D721Med (cell line): ENCODE measurements at regions not wholly inside any gene's neighbourhood (a gene's known extent, or its start where the extent isn't known, plus 50 kb on each side); places are given as distances from the start of the nearest gene placed in this dataset.
A peak's percentile ranks its signal among the peaks of the same experiment; 100 is the strongest.

ENCODE experiments used
- DNase-seq: peaks from one replicate; pipeline ENCODE4 v3.0.0; 2011; ENCODE audit warnings: low spot score; ENCODE audit not compliant: insufficient read length
- FAIRE-seq: peaks from 2 replicates; lab custom pipeline; 2011; peaks lifted over from hg19 to GRCh38; lab: Jason Lieb, UNC
- TF ChIP-seq, protein P1 (sequence below): IDR thresholded peaks from 2 replicates; pipeline ENCODE4 v1.5.1; 2012; ENCODE audit warnings: mild to moderate bottlenecking, control low read depth; ENCODE audit not compliant: insufficient read depth; ENCODE audit errors: missing control alignments

DNA sequence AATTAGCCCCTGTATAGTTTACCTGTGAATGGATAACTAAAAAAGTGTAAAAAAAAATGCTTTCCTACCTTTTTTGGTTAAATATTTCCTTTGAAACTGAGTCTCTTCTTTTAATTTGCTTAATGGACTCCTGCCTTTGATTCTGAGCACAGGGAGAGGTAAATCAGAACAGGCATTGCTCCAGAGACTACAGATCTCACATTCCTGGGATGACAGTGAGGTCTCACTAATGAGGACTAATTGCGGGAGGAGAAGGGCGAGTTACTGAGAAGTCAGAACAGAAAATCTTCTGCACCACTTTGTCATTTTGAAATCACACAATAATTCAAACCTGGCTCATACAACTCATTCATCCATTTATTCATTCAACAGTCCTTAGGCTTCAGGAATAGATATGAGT lies 437.0 kb upstream of the ASIC2 start:
- TF ChIP-seq, protein P1, sequence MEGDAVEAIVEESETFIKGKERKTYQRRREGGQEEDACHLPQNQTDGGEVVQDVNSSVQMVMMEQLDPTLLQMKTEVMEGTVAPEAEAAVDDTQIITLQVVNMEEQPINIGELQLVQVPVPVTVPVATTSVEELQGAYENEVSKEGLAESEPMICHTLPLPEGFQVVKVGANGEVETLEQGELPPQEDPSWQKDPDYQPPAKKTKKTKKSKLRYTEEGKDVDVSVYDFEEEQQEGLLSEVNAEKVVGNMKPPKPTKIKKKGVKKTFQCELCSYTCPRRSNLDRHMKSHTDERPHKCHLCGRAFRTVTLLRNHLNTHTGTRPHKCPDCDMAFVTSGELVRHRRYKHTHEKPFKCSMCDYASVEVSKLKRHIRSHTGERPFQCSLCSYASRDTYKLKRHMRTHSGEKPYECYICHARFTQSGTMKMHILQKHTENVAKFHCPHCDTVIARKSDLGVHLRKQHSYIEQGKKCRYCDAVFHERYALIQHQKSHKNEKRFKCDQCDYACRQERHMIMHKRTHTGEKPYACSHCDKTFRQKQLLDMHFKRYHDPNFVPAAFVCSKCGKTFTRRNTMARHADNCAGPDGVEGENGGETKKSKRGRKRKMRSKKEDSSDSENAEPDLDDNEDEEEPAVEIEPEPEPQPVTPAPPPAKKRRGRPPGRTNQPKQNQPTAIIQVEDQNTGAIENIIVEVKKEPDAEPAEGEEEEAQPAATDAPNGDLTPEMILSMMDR: no peak
- DNase-seq (no peak), FAIRE-seq (no peak)

DNA sequence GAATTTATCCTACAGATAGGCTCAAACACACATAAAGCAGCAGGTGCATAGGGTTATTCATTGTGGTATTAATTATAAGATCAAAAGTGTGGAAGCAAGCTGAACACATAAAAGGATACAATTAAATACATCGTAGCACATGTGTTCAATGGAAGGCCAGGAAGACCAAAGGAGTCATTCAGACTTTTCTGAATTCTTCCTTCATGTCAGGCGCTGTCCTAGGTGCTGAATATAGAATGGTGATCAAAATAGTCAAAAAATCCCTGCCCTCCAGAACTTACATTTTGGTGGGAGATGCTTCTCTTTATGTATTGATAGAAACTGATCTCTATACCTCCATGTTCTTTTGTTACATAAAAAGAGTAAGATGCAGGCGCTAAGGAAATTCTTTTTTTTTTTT lies 439.0 kb upstream of the ASIC2 start:
- DNase-seq: no peak
- TF ChIP-seq, protein P1: no peak
- FAIRE-seq: no peak

DNA sequence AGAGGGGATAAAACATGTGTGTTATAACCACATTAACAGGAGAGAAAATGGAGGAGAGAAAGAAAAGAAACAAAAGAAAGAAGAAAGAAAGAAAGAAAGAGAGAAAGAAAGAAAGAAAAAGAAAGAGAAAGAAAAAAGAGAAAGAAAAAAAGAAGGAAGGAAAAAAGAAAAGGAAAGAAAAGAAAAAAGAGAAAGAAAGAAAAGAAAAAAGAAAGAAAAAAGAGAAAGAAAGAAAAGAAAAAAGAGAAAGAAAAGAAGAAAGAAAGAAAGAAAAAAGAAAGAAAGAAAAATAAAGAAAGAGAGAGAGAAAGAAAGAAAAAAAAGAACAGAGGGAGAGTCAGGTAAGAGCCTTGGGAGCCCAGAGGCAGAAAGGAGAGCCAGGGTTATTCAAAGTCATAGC lies 446.6 kb upstream of the ASIC2 start:
- TF ChIP-seq, protein P1: no peak
- DNase-seq (no peak), FAIRE-seq (no peak)

DNA sequence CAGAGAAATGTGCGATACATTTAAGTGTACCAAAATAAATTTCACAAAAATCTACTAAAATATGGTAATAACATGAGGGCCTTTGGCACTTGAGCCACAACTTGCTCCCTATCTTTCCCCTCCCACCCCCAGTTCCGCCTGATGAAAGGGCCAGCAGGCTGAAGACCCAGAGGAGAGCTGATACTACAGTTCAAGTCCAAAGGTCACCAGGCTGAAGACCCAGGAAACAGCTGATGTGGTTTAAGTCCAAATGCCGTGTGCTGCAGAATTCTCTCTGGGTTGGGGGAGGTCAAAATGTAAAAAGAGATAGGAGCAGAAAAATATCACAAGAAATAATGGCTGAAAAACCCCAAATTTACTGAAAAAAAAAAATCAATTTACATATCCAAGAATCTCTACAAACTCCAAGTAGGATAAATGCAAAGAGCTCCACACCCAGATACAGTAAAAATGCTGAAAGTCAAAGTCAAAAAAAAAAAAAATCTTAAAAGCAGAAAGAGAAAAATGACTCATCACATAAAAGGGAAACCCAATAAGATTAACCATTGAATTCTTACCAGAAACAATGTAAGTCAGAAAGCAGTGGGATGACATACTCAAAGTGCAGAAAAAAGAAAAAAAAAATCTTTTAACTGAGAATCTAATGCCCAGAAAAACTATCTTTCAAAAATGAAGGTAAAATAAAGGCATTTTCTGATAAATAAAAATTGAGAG lies 452.1 kb upstream of the ASIC2 start:
- DNase-seq (no peak), FAIRE-seq (no peak)
- TF ChIP-seq, protein P1: no peak

DNA sequence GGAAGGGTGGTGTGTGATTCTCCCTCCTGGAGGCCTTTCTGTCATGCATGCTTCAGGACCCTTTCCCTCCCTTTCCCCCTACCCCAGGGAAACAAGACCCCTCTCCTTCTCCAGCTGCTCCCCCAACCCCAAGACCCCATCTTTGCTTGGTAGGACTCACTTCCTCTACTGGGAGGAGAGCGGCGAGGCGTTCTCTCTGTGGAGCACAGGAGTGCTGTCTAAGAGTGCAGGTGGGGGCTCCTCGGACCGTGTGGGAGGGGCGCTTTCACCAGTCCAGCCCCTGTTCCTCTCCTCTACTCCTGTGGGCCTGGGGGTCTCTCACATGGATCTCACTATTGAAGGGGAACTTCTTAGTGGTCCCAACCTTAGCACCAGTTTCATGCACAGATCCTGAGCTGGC lies 456.1 kb upstream of the ASIC2 start:
- DNase-seq (no peak), FAIRE-seq (no peak)
- TF ChIP-seq, protein P1: no peak

DNA sequence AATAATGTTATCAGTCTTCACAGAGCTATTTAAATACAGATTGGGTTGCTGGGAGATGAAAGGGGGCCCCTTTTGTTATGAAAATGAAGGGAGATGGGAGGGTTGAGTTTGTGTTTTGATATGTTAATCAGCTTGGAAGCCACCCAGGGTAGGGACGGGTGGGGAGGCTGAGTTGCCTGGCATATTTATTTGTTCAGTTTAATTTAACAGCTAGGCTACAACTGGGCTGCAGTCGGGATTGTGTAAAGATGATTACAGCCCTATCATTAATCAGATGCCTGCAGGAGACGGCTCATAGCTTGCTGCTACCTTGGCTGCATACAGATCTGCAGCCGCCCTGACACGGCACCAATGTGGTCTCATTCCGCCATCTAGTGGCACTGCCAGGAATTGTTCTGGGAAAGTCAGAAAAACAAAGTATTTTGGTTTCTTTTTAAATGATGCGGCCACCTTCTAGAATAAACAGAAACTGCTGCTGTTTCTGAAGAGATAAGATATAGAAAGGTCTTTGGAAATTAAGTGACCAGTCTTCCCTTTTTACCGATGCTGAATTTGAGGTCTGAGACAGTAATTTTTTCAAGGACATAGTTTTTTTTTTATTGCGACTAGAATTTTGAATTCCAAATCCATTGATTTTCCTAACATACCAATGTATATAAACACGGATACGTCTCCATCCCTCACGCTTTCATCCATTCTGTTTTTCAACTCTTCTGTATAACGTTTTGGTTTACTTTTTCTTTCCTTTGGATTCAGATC lies 458.0 kb upstream of the ASIC2 start:
- FAIRE-seq: no peak
- DNase-seq: no peak
- TF ChIP-seq, protein P1: peak; percentile 99

DNA sequence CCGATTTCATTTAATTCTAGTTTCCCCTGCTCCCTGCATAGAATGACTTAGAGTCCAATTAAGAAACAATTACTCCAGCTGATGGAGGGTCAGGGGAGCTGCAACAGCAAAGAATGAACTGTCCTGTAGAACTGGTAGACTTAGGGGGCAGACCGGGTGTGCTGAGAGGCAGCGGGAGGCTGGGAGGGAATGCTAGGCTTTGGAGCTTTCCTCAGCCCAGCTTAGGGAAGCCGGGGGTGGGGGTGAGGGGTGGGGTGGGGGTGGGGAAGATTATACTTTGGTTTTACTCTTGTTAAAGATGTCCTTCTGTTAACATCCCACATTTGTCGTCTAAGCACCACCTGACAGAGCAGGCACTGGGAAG lies 458.6 kb upstream of the ASIC2 start:
- FAIRE-seq (no peak), DNase-seq (no peak)
- TF ChIP-seq, protein P1: no peak
